Endodermal cell (in vitro differentiated cells): ENCODE measurements at regions not wholly inside any gene's neighbourhood (a gene's known extent, or its start where the extent isn't known, plus 50 kb on each side); places are given as distances from the start of the nearest gene placed in this dataset.

Experiments
- DNase-seq: peaks from one replicate; pipeline ENCODE4 v3.0.0-alpha.2; 2017
- H3K27ac ChIP-seq: 2 replicates; pipeline ENCODE4 v1.5.1; 2013; ENCODE audit warnings: mild to moderate bottlenecking, low read depth, low read length, moderate library complexity
- H3K27me3 ChIP-seq: 2 replicates; pipeline ENCODE4 v1.6.1; 2013; ENCODE audit warnings: mild to moderate bottlenecking, low read length, moderate library complexity; ENCODE audit not compliant: insufficient read depth, control insufficient read depth, poor library complexity, severe bottlenecking
- H3K36me3 ChIP-seq: 2 replicates; pipeline ENCODE4 v1.7.0; 2013; ENCODE audit warnings: mild to moderate bottlenecking, low read length, moderate library complexity; ENCODE audit not compliant: control insufficient read depth, insufficient read depth
- H3K4me1 ChIP-seq: one replicate; pipeline ENCODE4 v1.7.0; 2013; ENCODE audit warnings: low read length; ENCODE audit not compliant: control insufficient read depth, insufficient read depth
- H3K4me3 ChIP-seq: 2 replicates; pipeline ENCODE4 v1.5.1; 2013; ENCODE audit warnings: mild to moderate bottlenecking, low read length, moderate library complexity
- H3K9ac ChIP-seq: 2 replicates; pipeline ENCODE4 v1.6.1; 2013; ENCODE audit warnings: mild to moderate bottlenecking, low read length, moderate library complexity; ENCODE audit not compliant: poor library complexity, severe bottlenecking; ENCODE audit errors: extremely low read depth
- H3K9me3 ChIP-seq: 2 replicates; pipeline ENCODE4 v1.6.1; 2013; ENCODE audit warnings: mild to moderate bottlenecking, low read length, moderate library complexity; ENCODE audit not compliant: control insufficient read depth
- H3K27ac Mint-ChIP-seq: 2 replicates; pipeline ENCODE4 v1.8.0; 2020; ENCODE audit warnings: mixed read lengths
- H3K27me3 Mint-ChIP-seq: 2 replicates; pipeline ENCODE4 v1.8.0; 2021; ENCODE audit warnings: mild to moderate bottlenecking, mixed read lengths; ENCODE audit not compliant: insufficient read depth
- H3K36me3 Mint-ChIP-seq: 2 replicates; pipeline ENCODE4 v1.8.0; 2020; ENCODE audit warnings: low read depth, mixed read lengths
- H3K4me1 Mint-ChIP-seq: 2 replicates; pipeline ENCODE4 v1.8.0; 2020; ENCODE audit warnings: mixed read lengths
- H3K4me3 Mint-ChIP-seq: 2 replicates; pipeline ENCODE4 v1.8.0; 2020; ENCODE audit warnings: mild to moderate bottlenecking, moderate library complexity, mixed read lengths
- H3K9me3 Mint-ChIP-seq: 2 replicates; pipeline ENCODE4 v1.8.0; 2020; ENCODE audit warnings: mild to moderate bottlenecking, mixed read lengths
- WGBS, 2 experiments: methylation state at CpG; one replicate each; pipeline versions ENCODE4 v1.1.5 to v1.1.7; 2013; ENCODE audit warnings: missing lambda C conversion rate in 2 of 2, mixed read lengths in 1 of 2; ENCODE audit not compliant: insufficient coverage in 1 of 2, insufficient read length in 1 of 2; 5-methylcytosine and 5-hydroxymethylcytosine counted together
- TF ChIP-seq, protein P1 (sequence below): fragments of 200-600 bp; sonication (generic); conservative IDR thresholded peaks from 2 replicates; pipeline ENCODE4 v1.5.0; 2021; ENCODE audit warnings: antibody characterized with exemption, mild to moderate bottlenecking

DNA sequence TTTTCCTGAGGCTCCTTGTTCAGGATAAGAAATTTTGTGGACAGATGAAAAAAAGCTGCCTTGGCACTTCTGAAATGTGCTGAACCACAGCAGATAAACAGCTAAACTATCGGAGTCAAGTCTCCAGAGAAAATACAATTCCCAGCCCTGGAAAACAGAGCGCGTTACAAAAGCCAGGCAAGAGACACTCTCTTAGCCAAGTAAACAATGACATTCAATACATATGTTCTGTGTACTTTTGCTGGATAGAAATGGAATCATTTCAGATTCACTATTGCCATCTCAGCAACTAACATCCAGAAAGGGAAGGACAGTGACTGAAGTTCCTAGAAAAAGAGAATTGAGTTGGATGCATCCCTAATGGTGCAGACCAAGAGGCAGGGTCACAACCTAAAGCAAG is 196.8 kb upstream of the NRSN1 start:
- Histone ChIP-seq H3K4me3 (no peak overlapping the region), H3K27ac (no peak overlapping the region), H3K9ac (no peak overlapping the region), H3K4me1 (no peaks in the 10 kb centered on the region), H3K9me3 (no peaks in the 10 kb centered on the region), H3K36me3 (no peaks in the 10 kb centered on the region), H3K27me3 (no peaks in the 10 kb centered on the region)
- H3K27ac Mint-ChIP-seq = no peak overlapping the region
- WGBS, 2 experiments = 99 to 100% methylated on average over 1 to 3 of the region's 3 CpGs
- no peaks in the 10 kb centered on the region for H3K9me3 Mint-ChIP-seq
- no peaks in the 10 kb centered on the region for H3K36me3 Mint-ChIP-seq
- TF ChIP-seq, protein P1, sequence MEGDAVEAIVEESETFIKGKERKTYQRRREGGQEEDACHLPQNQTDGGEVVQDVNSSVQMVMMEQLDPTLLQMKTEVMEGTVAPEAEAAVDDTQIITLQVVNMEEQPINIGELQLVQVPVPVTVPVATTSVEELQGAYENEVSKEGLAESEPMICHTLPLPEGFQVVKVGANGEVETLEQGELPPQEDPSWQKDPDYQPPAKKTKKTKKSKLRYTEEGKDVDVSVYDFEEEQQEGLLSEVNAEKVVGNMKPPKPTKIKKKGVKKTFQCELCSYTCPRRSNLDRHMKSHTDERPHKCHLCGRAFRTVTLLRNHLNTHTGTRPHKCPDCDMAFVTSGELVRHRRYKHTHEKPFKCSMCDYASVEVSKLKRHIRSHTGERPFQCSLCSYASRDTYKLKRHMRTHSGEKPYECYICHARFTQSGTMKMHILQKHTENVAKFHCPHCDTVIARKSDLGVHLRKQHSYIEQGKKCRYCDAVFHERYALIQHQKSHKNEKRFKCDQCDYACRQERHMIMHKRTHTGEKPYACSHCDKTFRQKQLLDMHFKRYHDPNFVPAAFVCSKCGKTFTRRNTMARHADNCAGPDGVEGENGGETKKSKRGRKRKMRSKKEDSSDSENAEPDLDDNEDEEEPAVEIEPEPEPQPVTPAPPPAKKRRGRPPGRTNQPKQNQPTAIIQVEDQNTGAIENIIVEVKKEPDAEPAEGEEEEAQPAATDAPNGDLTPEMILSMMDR = no peak
- H3K4me3 Mint-ChIP-seq = no peak overlapping the region
- DNase-seq = no peak
- no peaks in the 10 kb centered on the region for H3K27me3 Mint-ChIP-seq
- H3K4me1 Mint-ChIP-seq = no peaks in the 10 kb centered on the region

DNA sequence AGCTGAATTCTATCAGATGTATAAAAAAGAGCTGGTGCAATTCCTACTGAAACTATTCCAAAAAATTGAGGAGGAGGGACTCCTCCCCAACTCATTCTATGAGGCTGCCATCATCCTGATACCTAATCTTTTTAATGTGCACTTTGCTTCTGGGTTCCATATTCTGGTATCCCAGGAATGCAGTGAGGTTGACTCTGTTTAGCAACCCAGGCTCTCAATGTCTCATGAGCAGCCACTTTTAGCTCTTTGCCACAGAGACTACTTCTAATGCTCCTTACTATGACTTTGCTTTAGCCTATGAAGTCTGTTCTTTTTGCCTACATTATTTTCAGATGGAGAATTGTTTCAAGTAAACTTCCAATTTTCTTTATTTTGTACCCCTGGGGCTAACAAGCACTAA is 185.5 kb upstream of the NRSN1 start:
- no peak overlapping the region for H3K27ac Mint-ChIP-seq
- H3K4me3 ChIP-seq = no peak overlapping the region
- no peaks in the 10 kb centered on the region for H3K9me3 Mint-ChIP-seq
- H3K4me1 ChIP-seq = no peaks in the 10 kb centered on the region
- TF ChIP-seq, protein P1 = no peak
- no peaks in the 10 kb centered on the region for H3K27me3 ChIP-seq
- H3K27ac ChIP-seq = no peak overlapping the region
- no peaks in the 10 kb centered on the region for H3K36me3 Mint-ChIP-seq
- H3K9me3 ChIP-seq = peaks cover 6% of the 10 kb centered on the region
- H3K4me3 Mint-ChIP-seq = no peak overlapping the region
- H3K9ac ChIP-seq = no peak overlapping the region
- no peaks in the 10 kb centered on the region for H3K4me1 Mint-ChIP-seq
- no peak for DNase-seq
- no peaks in the 10 kb centered on the region for H3K27me3 Mint-ChIP-seq
- H3K36me3 ChIP-seq = no peaks in the 10 kb centered on the region

DNA sequence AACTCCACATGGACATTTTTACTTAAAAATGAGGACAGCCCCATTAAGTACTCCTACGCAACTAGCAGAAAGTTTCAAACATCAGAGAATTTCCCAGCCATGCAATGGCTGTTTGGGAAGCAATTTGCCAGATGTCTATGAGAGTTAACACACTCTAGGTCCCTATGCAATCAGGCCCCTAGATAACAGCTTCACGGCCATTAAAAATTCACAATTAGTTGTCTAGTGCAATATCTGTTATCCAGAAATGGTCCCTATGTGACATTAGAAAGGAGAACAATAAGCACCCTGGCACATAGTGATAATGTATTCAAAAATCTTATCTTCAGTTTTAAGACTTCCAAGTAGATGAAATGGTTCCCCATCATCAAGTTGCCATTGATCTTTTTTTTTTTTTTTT is 174.3 kb upstream of the NRSN1 start:
- WGBS, 2 experiments = 89 to 100% methylated on average over 1 to 2 of the region's 2 CpGs
- Mint-ChIP-seq H3K27me3 (no peaks in the 10 kb centered on the region), H3K27ac (no peak overlapping the region), H3K4me1 (no peaks in the 10 kb centered on the region), H3K4me3 (no peak overlapping the region), H3K9me3 (no peaks in the 10 kb centered on the region), H3K36me3 (no peaks in the 10 kb centered on the region)
- DNase-seq = no peak
- Histone ChIP-seq H3K9ac (no peak overlapping the region), H3K4me3 (no peak overlapping the region), H3K4me1 (no peaks in the 10 kb centered on the region), H3K27ac (no peak overlapping the region), H3K27me3 (no peaks in the 10 kb centered on the region), H3K9me3 (no peaks in the 10 kb centered on the region), H3K36me3 (no peaks in the 10 kb centered on the region)
- TF ChIP-seq, protein P1 = no peak
